Fibroblast of lung (primary cell): ENCODE measurements at regions not wholly inside any gene's neighbourhood (a gene's known extent, or its start where the extent isn't known, plus 50 kb on each side); places are given as distances from the start of the nearest gene placed in this dataset.

Source experiments
- DNase-seq, 2 donors: peaks; one replicate each; pipeline versions ENCODE4 v3.0.0 to v3.0.0-alpha.2; 2010; ENCODE audit warnings: low read depth in 2 of 2
- H2AFZ ChIP-seq: 2 replicates; pipeline ENCODE4 v1.5.1; 2012; ENCODE audit warnings: low read length, control low read depth, inconsistent platforms
- H3K27ac ChIP-seq: 2 replicates; pipeline ENCODE4 v1.5.1; 2011; ENCODE audit warnings: low read length, control low read depth; ENCODE audit not compliant: insufficient read depth
- H3K27me3 ChIP-seq: 2 replicates; pipeline ENCODE4 v1.5.1; 2011; ENCODE audit warnings: mild to moderate bottlenecking, low read length; ENCODE audit not compliant: control insufficient read depth, insufficient read depth
- H3K36me3 ChIP-seq: 2 replicates; pipeline ENCODE4 v1.5.1; 2011; ENCODE audit warnings: low read length; ENCODE audit not compliant: control insufficient read depth, insufficient read depth
- H3K4me1 ChIP-seq: 2 replicates; pipeline ENCODE4 v1.5.1; 2011; ENCODE audit warnings: low read length; ENCODE audit not compliant: control insufficient read depth, insufficient read depth; ENCODE audit errors: extremely low read depth
- H3K4me2 ChIP-seq: 2 replicates; pipeline ENCODE4 v1.5.1; 2011; ENCODE audit warnings: low read length, control low read depth; ENCODE audit not compliant: insufficient read depth; ENCODE audit errors: extremely low read depth
- H3K4me3 ChIP-seq, 4 experiments: fragments of 200-600 bp in 1 of 4; sonication (generic) in 1 of 4; replicated peaks in 1 of 4; 2 replicates each; pipeline ENCODE4 v1.5.1; 2011 to 2016; ENCODE audit warnings: low read length in 4 of 4, low read depth in 3 of 4, mild to moderate bottlenecking in 3 of 4, control low read depth in 2 of 4, inconsistent platforms in 1 of 4, mixed read lengths in 1 of 4; ENCODE audit not compliant: insufficient read depth in 1 of 4; ENCODE audit errors: control extremely low read depth in 1 of 4
- H3K79me2 ChIP-seq: 2 replicates; pipeline ENCODE4 v1.5.1; 2012; ENCODE audit warnings: mild to moderate bottlenecking, low read length, inconsistent platforms; ENCODE audit not compliant: control insufficient read depth, insufficient read depth
- H3K9ac ChIP-seq: 2 replicates; pipeline ENCODE4 v1.5.1; 2011; ENCODE audit warnings: mild to moderate bottlenecking, low read length, control low read depth; ENCODE audit not compliant: insufficient read depth
- H3K9me3 ChIP-seq: 2 replicates; pipeline ENCODE4 v1.5.1; 2012; ENCODE audit warnings: low read depth, low read length; ENCODE audit not compliant: control insufficient read depth, insufficient read depth
- H4K20me1 ChIP-seq: 2 replicates; pipeline ENCODE4 v1.5.1; 2011; ENCODE audit warnings: low read length; ENCODE audit not compliant: control insufficient read depth, insufficient read depth; ENCODE audit errors: extremely low read depth
- CTCF ChIP-seq, 2 donors: IDR thresholded peaks in 1 of 2; conservative IDR thresholded peaks in 1 of 2; 1 replicate in 1 of 2; 2 replicates in 1 of 2; pipeline ENCODE4 v1.5.1; 2011 to 2012; ENCODE audit warnings: low read length in 2 of 2, control low read depth in 1 of 2, inconsistent platforms in 1 of 2, low read depth in 1 of 2, mild to moderate bottlenecking in 1 of 2
- EZH2 ChIP-seq: IDR thresholded peaks from 2 replicates; pipeline ENCODE4 v1.5.1; 2012; ENCODE audit warnings: low read length, control low read depth, mild to moderate bottlenecking; ENCODE audit errors: missing control alignments

DNA sequence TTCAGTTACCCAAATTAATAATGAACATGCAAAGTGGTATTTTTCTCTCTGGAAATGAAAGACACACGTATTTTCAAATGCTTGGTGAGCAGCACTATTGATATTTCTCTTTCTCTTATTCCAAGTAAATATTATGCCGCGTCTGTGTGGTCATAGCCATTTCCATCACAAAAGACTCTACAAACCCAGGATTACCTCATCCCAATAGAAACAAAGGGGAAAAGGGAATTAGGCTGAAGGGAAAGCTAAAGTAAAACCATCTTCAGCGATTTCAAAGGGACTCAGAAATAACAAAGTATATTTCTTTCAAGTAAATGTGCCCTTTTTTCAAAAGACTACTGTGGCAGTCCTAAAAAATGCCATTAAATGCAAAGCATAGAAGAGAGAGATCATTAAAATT, 62.0 kb upstream of the FST start:
- Histone ChIP-seq H3K4me2 (no peak overlapping the region), H3K36me3 (no peaks in the 10 kb centered on the region), H2AFZ (no peak overlapping the region), H3K27ac (peak overlapping the region; percentile 94), H3K4me1 (peaks cover 18% of the 10 kb centered on the region), H3K79me2 (no peaks in the 10 kb centered on the region), H3K27me3 (no peaks in the 10 kb centered on the region), H3K9ac (peak overlapping the region; percentile 44), H4K20me1 (no peaks in the 10 kb centered on the region), H3K9me3 (no peaks in the 10 kb centered on the region), H3K4me3 (no peak overlapping the region)
- TF ChIP-seq CTCF (conservative IDR thresholded peaks at IDR 0.05 in 1 of 2, IDR thresholded peaks at IDR 0.05 in 1 of 2; ENCODE audit: low read depth in 1 of 2, low read length in 2 of 2) (no peak), EZH2 (no peak)
- DNase-seq: peak; percentile 60 to 66

- Histone ChIP-seq H3K9ac (peak overlapping the region; percentile 44), H4K20me1 (no peaks in the 10 kb centered on the region), H3K9me3 (no peaks in the 10 kb centered on the region), H3K4me2 (peak overlapping the region; percentile 4), H3K27ac (peak overlapping the region; percentile 94), H3K4me1 (peaks cover 23% of the 10 kb centered on the region), H3K27me3 (no peaks in the 10 kb centered on the region), H3K79me2 (no peaks in the 10 kb centered on the region), H2AFZ (no peak overlapping the region), H3K4me3 (no peak overlapping the region), H3K36me3 (no peaks in the 10 kb centered on the region)
- DNase-seq: peak; percentile 96 to 97
- TF ChIP-seq CTCF (conservative IDR thresholded peaks at IDR 0.05 in 1 of 2, IDR thresholded peaks at IDR 0.05 in 1 of 2; ENCODE audit: low read depth in 1 of 2, low read length in 2 of 2) (no peak), EZH2 (no peak)
Measured at GRCh38 chr5:53418826-53419658, 61.4 kb upstream of the FST start.

GRCh38 chr5:53422539-53422938, 57.9 kb upstream of the FST start:
- no peak overlapping the region for H2AFZ ChIP-seq
- H3K27ac ChIP-seq: peak overlapping the region; percentile 60
- peaks cover 34% of the 10 kb centered on the region for H3K4me1 ChIP-seq
- H3K27me3 ChIP-seq: no peaks in the 10 kb centered on the region
- H3K4me2 ChIP-seq: no peak overlapping the region
- H3K9ac ChIP-seq: no peak overlapping the region
- no peaks in the 10 kb centered on the region for H3K9me3 ChIP-seq
- no peak for TF ChIP-seq EZH2
- TF ChIP-seq CTCF (conservative IDR thresholded peaks at IDR 0.05 in 1 of 2, IDR thresholded peaks at IDR 0.05 in 1 of 2; ENCODE audit: low read depth in 1 of 2, low read length in 2 of 2): no peak
- no peaks in the 10 kb centered on the region for H3K36me3 ChIP-seq
- no peaks in the 10 kb centered on the region for H3K79me2 ChIP-seq
- peak; percentile 54 to 84 for DNase-seq
- no peaks in the 10 kb centered on the region for H4K20me1 ChIP-seq
- no peak overlapping the region for H3K4me3 ChIP-seq
